Heart right ventricle (tissue), 16 donors: ENCODE measurements at regions not wholly inside any gene's neighbourhood (a gene's known extent, or its start where the extent isn't known, plus 50 kb on each side); places are given as distances from the start of the nearest gene placed in this dataset.
A peak's percentile ranks its signal among the peaks of the same experiment; 100 is the strongest.

Source experiments
- ATAC-seq, 8 donors: fragments of 200-7000 bp; cut with Tn5 transposase; one replicate each; pipeline ENCODE4 v1.9.1; 2020; ENCODE audit warnings: mild to moderate bottlenecking in 8 of 8, moderate library complexity in 8 of 8, moderate number of reproducible peaks in 1 of 8
- DNase-seq, 2 donors: peaks; one replicate each; pipeline ENCODE4 v3.0.0-alpha.2; 2020
- H3K27ac ChIP-seq, 10 donors: fragments of 200-600 bp; sonication (generic) in 2 of 10; one replicate each; pipeline versions ENCODE4 v1.5.0 to v1.8.0; 2020 to 2022; ENCODE audit warnings: mild to moderate bottlenecking in 3 of 10
- H3K27me3 ChIP-seq, 7 donors: fragments of 200-600 bp; one replicate each; pipeline ENCODE4 v1.8.0; 2021 to 2022; ENCODE audit warnings: mild to moderate bottlenecking in 2 of 7
- H3K36me3 ChIP-seq, 9 donors: fragments of 200-600 bp; sonication (generic) in 1 of 9; one replicate each; pipeline versions ENCODE4 v1.5.0 to v1.8.0; 2020 to 2022; ENCODE audit warnings: mild to moderate bottlenecking in 2 of 9
- H3K4me1 ChIP-seq, 9 donors: fragments of 200-600 bp; sonication (generic) in 1 of 9; one replicate each; pipeline versions ENCODE4 v1.5.0 to v1.8.0; 2020 to 2022; ENCODE audit warnings: mild to moderate bottlenecking in 4 of 9
- H3K4me3 ChIP-seq, 10 donors: fragments of 200-600 bp; sonication (generic) in 2 of 10; one replicate each; pipeline versions ENCODE4 v1.5.0 to v1.8.0; 2020 to 2022; ENCODE audit warnings: mild to moderate bottlenecking in 7 of 10, moderate library complexity in 2 of 10
- H3K9me3 ChIP-seq, 11 donors: fragments of 200-600 bp in 10 of 11; sonication (generic) in 2 of 11; one replicate each; pipeline versions ENCODE4 v1.5.0 to v1.8.0; 2013 to 2022; ENCODE audit warnings: mild to moderate bottlenecking in 2 of 11, control low read depth in 1 of 11, moderate library complexity in 1 of 11
- WGBS, 2 donors: extraction: QIAGEN DNeasy Blood & Tissue Kit; methylation state at CpG; one replicate each; pipeline ENCODE4 v1.1.7; 2013; ENCODE audit warnings: inconsistent platforms in 1 of 2; 5-methylcytosine and 5-hydroxymethylcytosine counted together
- intact Hi-C, 10 donors: fragments of 100-400 bp; cut with DNase I; formaldehyde crosslinking; loops; one replicate each; pipeline versions ENCODE4 v1.11.1 to v1.14.2; 2022
- TF ChIP-seq, protein P1 (sequence below), 9 donors: fragments of 200-600 bp; sonication (generic) in 2 of 9; IDR thresholded peaks; one replicate each; pipeline versions ENCODE4 v1.5.0 to v1.8.0; 2021 to 2022; ENCODE audit warnings: antibody characterized with exemption in 9 of 9, mild to moderate bottlenecking in 5 of 9, moderate library complexity in 1 of 9
- donor health status: Arrhythmogenic right ventricular cardiomyopathy.
- donor health status: ischemic (EF 13 %, LVEDD 7.1; RV severe dilation, severe dysfunction).
- donor health status: healthy with polysubstance abuse.
- donor health status: DM: no; HTN: yes; CAD: no.
- donor health status: DM: no; HTN: no; CAD: no.
- donor health status: ischemic (EF 25% LVEDD 6.9; RV normal size, moderate dysfunction).
- donor health status: ischemic (EF 25% LVEDD 5.7; RV mildly dilated, moderate dysfunction).
- donor health status: healthy.
- donor health status: DM: yes; HTN: yes; CAD: no.
- donor health status: Ischemic cardiomyopathy.
- donor health status: ischemic (EF 35%, LVEDD 5.7; RV mildly dilated, moderate dysfunction).
- donor health status: nonischemic (EF 11% LVEDD 7.7; RV severe dilation, severe dysfunction).
- donor health status: DM: yes; HTN: yes; CAD: no.
- donor health status: PGD.
- donor health status: ischemic (EF 29% LVEDD 5.4; RV normal size, mild dysfunction).
- donor health status: nonischemic (EF 23%, LVEDD 6.1; RV moderate dilation, normal function).

DNA sequence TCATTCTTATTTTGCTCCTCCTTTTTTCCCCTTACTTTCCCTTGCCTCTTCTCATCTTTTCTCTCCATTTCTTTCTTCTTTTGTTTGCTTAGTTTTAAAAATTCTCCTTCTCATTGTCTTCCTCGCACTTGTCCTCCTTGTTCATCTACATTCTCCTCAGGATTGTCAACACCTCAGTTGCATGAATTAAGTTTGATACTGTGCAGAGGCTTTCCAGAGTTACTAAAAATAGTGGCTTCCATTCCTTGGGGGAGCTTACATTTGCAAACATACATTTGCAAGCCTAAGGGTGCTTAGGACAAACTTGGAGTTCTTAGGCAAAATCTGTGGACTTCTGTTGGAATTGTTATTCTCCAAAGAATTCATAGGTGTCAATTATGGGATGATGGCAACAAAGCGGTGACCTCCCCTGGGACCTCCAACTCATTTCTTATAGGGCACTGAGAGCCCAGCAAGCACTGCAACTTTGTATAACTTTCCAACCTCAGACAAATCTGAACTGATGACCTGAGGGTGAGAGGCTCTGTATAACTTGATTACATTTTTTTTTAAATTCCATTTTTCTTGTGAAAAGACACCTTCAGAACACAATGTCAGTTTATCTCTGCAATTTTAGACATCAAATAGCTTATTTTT is 371.4 kb downstream of the TMEM38B start:
- no peak overlapping the region for H3K27ac ChIP-seq
- H3K4me1 ChIP-seq = peaks cover 0 to 12% (median 0%) of the 10 kb centered on the region in 9 donors
- ATAC-seq (peak in 6 of 8 donors; percentile 61 to 76 (median 70)), DNase-seq (no peak)
- TF ChIP-seq, protein P1, sequence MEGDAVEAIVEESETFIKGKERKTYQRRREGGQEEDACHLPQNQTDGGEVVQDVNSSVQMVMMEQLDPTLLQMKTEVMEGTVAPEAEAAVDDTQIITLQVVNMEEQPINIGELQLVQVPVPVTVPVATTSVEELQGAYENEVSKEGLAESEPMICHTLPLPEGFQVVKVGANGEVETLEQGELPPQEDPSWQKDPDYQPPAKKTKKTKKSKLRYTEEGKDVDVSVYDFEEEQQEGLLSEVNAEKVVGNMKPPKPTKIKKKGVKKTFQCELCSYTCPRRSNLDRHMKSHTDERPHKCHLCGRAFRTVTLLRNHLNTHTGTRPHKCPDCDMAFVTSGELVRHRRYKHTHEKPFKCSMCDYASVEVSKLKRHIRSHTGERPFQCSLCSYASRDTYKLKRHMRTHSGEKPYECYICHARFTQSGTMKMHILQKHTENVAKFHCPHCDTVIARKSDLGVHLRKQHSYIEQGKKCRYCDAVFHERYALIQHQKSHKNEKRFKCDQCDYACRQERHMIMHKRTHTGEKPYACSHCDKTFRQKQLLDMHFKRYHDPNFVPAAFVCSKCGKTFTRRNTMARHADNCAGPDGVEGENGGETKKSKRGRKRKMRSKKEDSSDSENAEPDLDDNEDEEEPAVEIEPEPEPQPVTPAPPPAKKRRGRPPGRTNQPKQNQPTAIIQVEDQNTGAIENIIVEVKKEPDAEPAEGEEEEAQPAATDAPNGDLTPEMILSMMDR (IDR thresholded peaks at IDR 0.05) = no peak
- H3K9me3 ChIP-seq = no peaks in the 10 kb centered on the region
- no peaks in the 10 kb centered on the region for H3K27me3 ChIP-seq
- no peaks in the 10 kb centered on the region for H3K36me3 ChIP-seq
- 51 to 64% methylated on average over 2 of the region's 2 CpGs for WGBS, 2 donors
- intact Hi-C loops = loop anchor here in 1 of 10 donors (10.0 kb wide), 1 partner anchor 61 kb away; no protein-coding TSS in a partner anchor
- no peak overlapping the region for H3K4me3 ChIP-seq

DNA sequence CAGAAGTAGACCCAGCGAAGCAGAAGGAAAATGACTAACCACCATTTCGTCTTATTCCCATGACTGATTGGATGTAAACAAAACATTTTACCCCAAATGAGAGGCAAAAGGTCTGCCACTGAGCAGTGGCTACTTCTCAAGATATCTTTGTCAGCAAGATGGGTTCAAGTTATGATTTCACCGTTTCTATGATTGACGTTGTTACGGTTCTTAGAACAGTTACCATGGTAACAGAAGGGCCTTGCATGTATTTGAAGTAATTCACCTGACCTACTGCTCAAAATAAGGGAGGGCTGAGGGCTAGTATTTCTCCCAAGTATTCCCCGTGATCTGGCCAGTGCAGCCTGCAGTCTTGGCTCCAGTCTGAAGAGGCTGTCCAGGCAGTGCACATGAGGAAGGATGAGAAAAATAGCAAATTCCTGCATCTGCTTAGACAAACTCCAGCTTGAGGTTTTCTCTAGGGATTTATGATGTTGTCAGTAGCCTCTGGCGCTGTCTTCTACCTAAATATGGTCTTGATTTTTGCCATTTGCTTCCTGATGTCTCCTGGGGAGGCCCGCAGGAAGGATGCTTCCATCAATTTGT is 372.7 kb downstream of the TMEM38B start:
- Histone ChIP-seq H3K36me3 (no peaks in the 10 kb centered on the region), H3K4me3 (no peak overlapping the region), H3K27ac (no peak overlapping the region), H3K4me1 (peaks cover 0 to 14% (median 0%) of the 10 kb centered on the region in 9 donors), H3K27me3 (no peaks in the 10 kb centered on the region), H3K9me3 (no peaks in the 10 kb centered on the region)
- DNase-seq (no peak), ATAC-seq (no peak)
- intact Hi-C loops = loop anchor here in 1 of 10 donors (10.0 kb wide), 1 partner anchor 62 kb away; no protein-coding TSS in a partner anchor
- TF ChIP-seq, protein P1 (IDR thresholded peaks at IDR 0.05) = no peak
- WGBS, 2 donors = 64 to 69% methylated on average over 8 of the region's 8 CpGs

DNA sequence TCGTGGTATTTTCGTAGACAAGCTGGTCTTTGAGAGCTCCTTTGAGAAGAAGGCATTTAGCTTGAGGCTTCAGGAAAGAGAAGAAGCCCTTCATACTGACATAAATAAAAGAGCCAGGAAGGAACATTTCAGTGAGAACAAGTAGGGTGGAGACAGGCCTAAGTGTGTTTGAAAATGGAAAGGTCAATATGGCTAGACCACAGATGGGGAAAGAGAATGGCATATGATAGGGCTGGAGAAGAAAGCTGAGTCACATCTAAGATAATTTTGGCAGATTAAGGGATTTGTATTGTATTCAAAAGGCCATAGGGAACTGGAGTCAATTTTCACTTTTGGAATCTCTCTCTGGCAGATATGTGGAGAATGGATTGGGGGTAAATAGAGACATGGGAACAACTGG is 374.9 kb downstream of the TMEM38B start:
- no peak overlapping the region for H3K27ac ChIP-seq
- no peaks in the 10 kb centered on the region for H3K27me3 ChIP-seq
- intact Hi-C loops = loop anchor here in 1 of 10 donors (10.0 kb wide), 1 partner anchor 64 kb away; no protein-coding TSS in a partner anchor
- H3K36me3 ChIP-seq = no peaks in the 10 kb centered on the region
- peaks cover 0 to 16% (median 0%) of the 10 kb centered on the region in 9 donors for H3K4me1 ChIP-seq
- H3K9me3 ChIP-seq = no peaks in the 10 kb centered on the region
- no peak overlapping the region for H3K4me3 ChIP-seq
- WGBS, 2 donors = 57 to 88% methylated on average over 2 of the region's 2 CpGs
- ATAC-seq (no peak), DNase-seq (no peak)
- TF ChIP-seq, protein P1 (IDR thresholded peaks at IDR 0.05) = no peak

DNA sequence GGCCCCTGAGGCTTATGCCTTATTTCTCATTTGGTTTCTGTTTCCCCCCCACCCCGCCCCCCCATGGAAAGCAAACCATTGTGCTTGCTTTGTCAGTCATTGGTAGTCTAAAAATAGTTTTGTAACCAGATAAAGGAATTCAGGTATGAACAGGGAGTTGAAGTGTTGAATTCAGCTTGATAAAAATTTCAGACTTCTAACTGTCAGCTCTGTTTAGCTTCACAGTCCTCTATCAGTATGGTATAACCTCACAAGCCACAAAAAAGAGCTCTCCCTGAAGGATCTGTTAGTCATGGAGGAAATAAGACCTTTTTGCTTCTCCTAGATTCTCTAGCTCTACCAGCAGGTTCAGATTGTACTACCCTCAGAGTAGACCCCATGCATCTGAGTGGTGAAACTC is 378.1 kb downstream of the TMEM38B start:
- DNase-seq (no peak), ATAC-seq (peak in 7 of 8 donors; percentile 28 to 84 (median 74))
- Histone ChIP-seq H3K27ac (peak overlapping the region in 4 of 10 donors; percentile 26 to 49 (median 38)), H3K9me3 (no peaks in the 10 kb centered on the region), H3K27me3 (no peaks in the 10 kb centered on the region), H3K4me3 (no peak overlapping the region), H3K36me3 (no peaks in the 10 kb centered on the region), H3K4me1 (peaks cover 0 to 12% (median 0%) of the 10 kb centered on the region in 9 donors)
- WGBS, 2 donors = 17 to 52% methylated on average over 1 of the region's 1 CpG
- intact Hi-C loops = no loop called here
- TF ChIP-seq, protein P1 (IDR thresholded peaks at IDR 0.05) = no peak
